ENCODE measurements at regions not wholly inside any gene's neighbourhood (a gene's known extent, or its start where the extent isn't known, plus 50 kb on each side); places are given as distances from the start of the nearest gene placed in this dataset.

DNA sequence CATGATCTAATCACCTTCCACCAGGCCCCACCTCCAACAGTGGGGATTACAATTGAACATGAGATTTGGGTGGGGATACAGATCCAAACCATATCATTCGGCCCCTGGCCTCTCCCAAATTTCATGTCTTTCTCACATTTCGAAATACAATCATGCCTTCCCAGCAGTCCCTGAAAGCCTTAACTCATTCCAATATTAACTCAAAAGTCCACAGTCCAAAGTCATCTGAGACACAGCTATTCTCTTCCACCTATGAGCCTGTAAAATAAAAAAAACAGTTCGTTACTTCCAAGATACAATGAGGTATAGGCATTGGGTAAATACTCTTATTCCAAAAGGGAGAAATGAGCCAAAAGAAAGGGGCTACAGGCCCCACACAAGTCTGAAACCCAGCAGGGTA, 222.6 kb downstream of the SOD2 start:
- ATAC-seq (ENCODE audit: low FRiP score) (no peak), DNase-seq (ENCODE audit: low spot score) (no peak)
- no peak for TF ChIP-seq CTCF (IDR thresholded peaks at IDR 0.05)

DNA sequence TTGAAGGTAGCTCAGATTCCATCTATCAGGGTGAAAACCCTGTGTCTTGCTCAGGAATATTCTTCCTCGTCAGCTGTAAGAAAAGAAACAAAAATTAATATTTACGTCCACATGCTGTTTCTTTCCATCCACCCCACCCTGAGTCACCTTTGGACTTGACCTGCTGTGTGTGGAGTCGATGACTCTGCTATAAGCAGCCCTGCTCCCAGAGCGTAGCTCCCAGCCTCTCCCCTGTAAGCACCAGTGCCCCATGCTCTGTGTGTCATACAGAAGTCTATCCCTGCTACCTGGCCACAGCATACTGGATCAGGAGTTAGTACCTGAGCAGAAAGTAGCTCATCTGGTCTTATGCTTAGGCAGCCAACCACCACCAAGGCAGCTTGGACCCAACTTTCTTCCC, 223.6 kb downstream of the SOD2 start:
- ATAC-seq (ENCODE audit: low FRiP score) (no peak), DNase-seq (ENCODE audit: low spot score) (no peak)
- TF ChIP-seq CTCF (IDR thresholded peaks at IDR 0.05), result no peak

- DNase-seq (ENCODE audit: low spot score) (no peak), ATAC-seq (ENCODE audit: low FRiP score) (no peak)
- no peak for TF ChIP-seq CTCF (IDR thresholded peaks at IDR 0.05)
Measured at GRCh38 chr6:159468994-159469393, 224.0 kb downstream of the SOD2 start.

DNA sequence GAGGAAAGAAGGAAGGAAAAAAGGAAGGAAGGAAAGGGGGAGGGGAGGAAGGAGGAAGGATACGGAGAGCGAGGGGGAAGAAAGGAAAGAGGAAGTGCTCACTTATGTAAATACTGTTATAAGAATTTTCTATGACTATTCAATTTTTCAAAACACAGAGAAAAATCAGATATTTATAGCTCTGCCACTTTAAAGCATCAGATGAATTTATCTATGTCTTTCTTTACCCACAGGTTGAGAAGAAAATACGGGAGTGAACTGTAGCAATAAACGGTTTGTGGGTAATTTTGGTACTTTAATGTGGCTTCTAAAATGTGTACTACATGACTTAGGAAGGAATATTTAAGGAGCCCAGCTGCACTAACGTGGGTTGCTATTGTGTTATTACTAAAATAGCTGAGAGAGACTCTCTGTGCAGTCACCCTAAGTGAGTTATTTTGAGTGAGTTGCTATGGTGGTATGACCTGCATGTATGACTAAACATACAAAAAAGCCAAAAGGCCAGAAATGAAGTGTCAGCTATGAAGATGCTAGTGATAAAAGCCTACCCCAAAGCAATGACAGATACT, 225.5 kb downstream of the SOD2 start:
- no peak for DNase-seq (ENCODE audit: low spot score)
- ATAC-seq (ENCODE audit: low FRiP score), result no peak
- TF ChIP-seq CTCF (IDR thresholded peaks at IDR 0.05), result no peak

DNA sequence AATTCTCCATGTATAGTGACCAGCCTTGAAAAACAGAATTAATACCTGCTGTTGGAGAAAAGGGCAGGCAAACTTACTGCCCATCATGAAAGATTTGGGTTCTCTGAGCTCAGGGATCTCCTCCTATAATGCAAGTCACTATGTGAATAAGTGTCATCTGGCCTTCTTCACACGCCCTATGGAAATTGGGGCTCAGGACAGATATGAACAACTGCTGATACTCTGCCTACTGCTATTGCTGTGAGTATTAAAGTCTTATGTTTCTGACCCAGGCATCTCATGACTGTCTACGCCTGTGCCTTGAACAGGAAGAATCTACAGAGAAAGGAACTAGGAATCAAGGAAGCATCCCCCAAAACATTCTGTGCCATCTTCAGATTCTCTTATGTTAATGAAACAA, 226.1 kb downstream of the SOD2 start:
- no peak for TF ChIP-seq CTCF (IDR thresholded peaks at IDR 0.05)
- DNase-seq (ENCODE audit: low spot score) (no peak), ATAC-seq (ENCODE audit: low FRiP score) (no peak)

DNA sequence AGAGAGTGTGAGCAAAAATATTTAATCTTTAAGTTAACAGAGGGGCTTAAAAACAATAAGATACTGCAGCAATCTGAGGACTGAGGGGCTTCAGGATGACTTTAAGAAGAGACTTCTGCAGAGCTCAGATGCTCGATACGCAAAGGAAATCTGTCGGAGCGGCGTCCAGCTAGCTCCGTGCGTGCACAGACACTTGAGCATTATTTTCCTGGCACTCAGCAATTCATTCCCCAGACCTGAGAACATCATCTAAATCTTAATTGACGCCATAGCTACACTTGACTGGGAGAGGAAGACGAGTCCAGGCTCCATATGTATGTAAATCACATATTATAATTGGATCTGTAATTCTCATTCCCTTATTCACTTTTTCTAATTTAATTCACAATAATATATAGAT, 228.2 kb downstream of the SOD2 start:
- DNase-seq (ENCODE audit: low spot score), result no peak
- no peak for TF ChIP-seq CTCF (IDR thresholded peaks at IDR 0.05)

DNA sequence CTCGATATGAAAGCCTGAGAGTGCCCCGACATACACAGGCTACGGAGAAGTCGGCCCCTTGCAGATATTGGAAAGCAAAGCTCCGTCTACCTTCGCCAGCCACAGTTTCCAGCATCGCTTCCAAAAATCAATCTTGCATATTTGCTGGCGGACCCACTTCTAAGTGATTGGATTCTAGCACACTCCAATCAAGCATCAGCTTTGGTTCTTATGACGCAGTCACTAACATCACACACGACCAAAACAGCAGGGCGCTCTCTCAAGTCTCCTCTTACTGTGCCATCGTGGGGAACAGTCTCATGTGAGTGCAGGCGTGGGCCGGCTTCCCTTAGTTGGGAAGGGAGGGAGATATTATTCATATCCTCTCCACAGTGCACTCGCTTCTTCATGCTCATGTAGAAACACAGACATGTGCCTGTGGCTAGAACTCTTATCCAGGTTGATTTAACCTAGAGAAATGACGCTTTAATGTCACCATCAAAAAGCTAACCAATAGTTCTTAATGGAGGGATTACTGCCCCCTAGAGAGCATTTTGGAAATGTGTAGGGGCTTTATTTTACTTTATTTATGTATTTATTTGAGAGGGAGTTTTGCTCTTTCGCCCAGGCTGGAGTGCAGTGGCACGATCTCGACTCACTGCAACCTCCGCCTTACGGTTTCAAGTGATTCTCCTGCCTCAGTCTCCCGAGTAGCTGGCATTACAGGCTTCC, 229.8 kb downstream of the SOD2 start:
- no peak for TF ChIP-seq CTCF (IDR thresholded peaks at IDR 0.05)
- no peak for ATAC-seq (ENCODE audit: low FRiP score)

More for the DNA sequence above, 228.2 kb downstream of the SOD2 start:
- no peak for ATAC-seq (ENCODE audit: low FRiP score)

More for the DNA sequence above, 229.8 kb downstream of the SOD2 start:
- no peak for DNase-seq (ENCODE audit: low spot score)
